IMR-90 (cell line): ENCODE measurements at regions not wholly inside any gene's neighbourhood (a gene's known extent, or its start where the extent isn't known, plus 50 kb on each side); places are given as distances from the start of the nearest gene placed in this dataset.

Experiments
- ATAC-seq: fragments of 200-7000 bp; cut with Tn5 transposase; 2 replicates; pipeline ENCODE4 v1.9.1; 2020; ENCODE audit warnings: low read depth, mild to moderate bottlenecking, moderate library complexity
- BruUV-seq: library from RNA; stranded (reverse); fragments of 400-500 nt; replicated peaks from 2 replicates; lab custom pipeline; 2021; lab: Mats Ljungman, UMichigan
- CTCF ChIA-PET: fragments of 300-600 bp; formaldehyde crosslinking; extraction: SDS; loops from one replicate; lab custom pipeline; 2021; ENCODE audit warnings: antibody characterized with exemption; lab: Yijun Ruan, JAX
- POLR2A ChIA-PET: fragments of 300-600 bp; sonication (Branson Sonifier 250); formaldehyde crosslinking; loops from one replicate; lab custom pipeline; 2022; ENCODE audit warnings: antibody characterized with exemption; ENCODE audit not compliant: unreplicated experiment; lab: Charles Lee
- DNase-seq: peaks from one replicate; pipeline ENCODE4 v3.0.0; 2013
- H2AFZ ChIP-seq: replicated peaks from 2 replicates; pipeline ENCODE3; 2013; ENCODE audit warnings: low read length, mild to moderate bottlenecking; ENCODE audit not compliant: poor library complexity
- H2AK5ac ChIP-seq: 2 replicates; pipeline ENCODE4 v1.6.1; 2013; ENCODE audit warnings: low read depth, low read length, inconsistent platforms
- H2AK9ac ChIP-seq: replicated peaks from 2 replicates; pipeline ENCODE3; 2013; ENCODE audit warnings: mild to moderate bottlenecking, low read depth, low read length, moderate library complexity; ENCODE audit not compliant: poor library complexity
- H2BK120ac ChIP-seq: 2 replicates; pipeline ENCODE4 v1.6.1; 2013; ENCODE audit warnings: low read depth, low read length, inconsistent platforms
- H2BK15ac ChIP-seq: 3 replicates; pipeline ENCODE4 v1.6.1; 2013; ENCODE audit warnings: low read depth, low read length, inconsistent platforms
- H2BK20ac ChIP-seq: 2 replicates; pipeline ENCODE4 v1.6.1; 2013; ENCODE audit warnings: low read depth, mild to moderate bottlenecking, inconsistent platforms, low read length, moderate library complexity
- H2BK5ac ChIP-seq: 2 replicates; pipeline ENCODE4 v1.6.1; 2013; ENCODE audit warnings: mild to moderate bottlenecking, low read depth, low read length, inconsistent platforms; ENCODE audit not compliant: poor library complexity, severe bottlenecking
- H3K14ac ChIP-seq: replicated peaks from 2 replicates; pipeline ENCODE4 v1.6.1; 2013; ENCODE audit warnings: low read depth, low read length, inconsistent platforms
- H3K18ac ChIP-seq: 2 replicates; pipeline ENCODE4 v1.6.1; 2013; ENCODE audit warnings: low read depth, low read length, control low read depth
- H3K23ac ChIP-seq: 2 replicates; pipeline ENCODE4 v1.6.1; 2013; ENCODE audit warnings: low read depth, low read length, inconsistent platforms
- H3K27ac ChIP-seq: 2 replicates; pipeline ENCODE4 v1.5.1; 2013; ENCODE audit warnings: mild to moderate bottlenecking, control low read depth, low read length; ENCODE audit not compliant: insufficient read depth
- H3K27me3 ChIP-seq: 2 replicates; pipeline ENCODE4 v1.6.1; 2013; ENCODE audit warnings: low read length; ENCODE audit not compliant: control insufficient read depth, insufficient read depth
- H3K36me3 ChIP-seq: 2 replicates; pipeline ENCODE4 v1.6.1; 2013; ENCODE audit warnings: low read length, mixed read lengths; ENCODE audit not compliant: control insufficient read depth, insufficient read depth
- H3K4ac ChIP-seq: 2 replicates; pipeline ENCODE4 v1.6.1; 2013; ENCODE audit warnings: low read depth, low read length, inconsistent platforms
- H3K4me1 ChIP-seq: 2 replicates; pipeline ENCODE4 v1.6.1; 2013; ENCODE audit warnings: low read length, mixed read lengths; ENCODE audit not compliant: control insufficient read depth, insufficient read depth
- H3K4me2 ChIP-seq: 2 replicates; pipeline ENCODE4 v1.6.1; 2013; ENCODE audit warnings: low read depth, mild to moderate bottlenecking, control low read depth, low read length, moderate library complexity
- H3K4me3 ChIP-seq: 2 replicates; pipeline ENCODE4 v1.5.1; 2013; ENCODE audit warnings: low read depth, mild to moderate bottlenecking, control low read depth, low read length, moderate library complexity; ENCODE audit not compliant: insufficient read depth
- H3K56ac ChIP-seq: 2 replicates; pipeline ENCODE4 v1.6.1; 2013; ENCODE audit warnings: low read length, inconsistent platforms; ENCODE audit not compliant: insufficient read depth; ENCODE audit errors: extremely low read depth
- H3K79me1 ChIP-seq, 2 experiments: 2 replicates each; pipeline ENCODE4 v1.6.1; 2013; ENCODE audit warnings: low read length in 2 of 2, inconsistent platforms in 1 of 2, low read depth in 1 of 2
- H3K9ac ChIP-seq: 2 replicates; pipeline ENCODE4 v1.6.1; 2013; ENCODE audit warnings: low read depth, low read length, control low read depth
- H3K9me1 ChIP-seq: 2 replicates; pipeline ENCODE4 v1.6.1; 2013; ENCODE audit warnings: low read length, inconsistent platforms; ENCODE audit not compliant: insufficient read depth
- H3K9me3 ChIP-seq: 2 replicates; pipeline ENCODE4 v1.6.1; 2013; ENCODE audit warnings: low read length; ENCODE audit not compliant: control insufficient read depth, insufficient read depth
- H4K20me1 ChIP-seq: 2 replicates; pipeline ENCODE4 v1.6.1; 2013; ENCODE audit warnings: low read length, inconsistent platforms; ENCODE audit not compliant: insufficient read depth
- H4K5ac ChIP-seq: 2 replicates; pipeline ENCODE4 v1.6.1; 2013; ENCODE audit warnings: mild to moderate bottlenecking, low read depth, low read length, control low read depth
- H4K8ac ChIP-seq, 2 experiments: 2 replicates each; pipeline ENCODE4 v1.6.1; 2013; ENCODE audit warnings: low read depth in 2 of 2, low read length in 2 of 2, control low read depth in 1 of 2, inconsistent platforms in 1 of 2
- H4K91ac ChIP-seq: 2 replicates; pipeline ENCODE4 v1.6.1; 2013; ENCODE audit warnings: low read depth, low read length, inconsistent platforms; ENCODE audit not compliant: insufficient read depth
- BHLHE40 ChIP-seq: fragments of 150-350 bp; IDR thresholded peaks from 2 replicates; pipeline ENCODE4 v1.6.1; 2016; ENCODE audit warnings: mild to moderate bottlenecking, low read depth, low read length
- CEBPB ChIP-seq: IDR thresholded peaks from 2 replicates; pipeline ENCODE4 v1.6.1; 2012; ENCODE audit warnings: low read depth, low read length, improper control_type of control experiment
- CHD1 ChIP-seq: IDR thresholded peaks from 2 replicates; pipeline ENCODE4 v1.6.1; 2012; ENCODE audit warnings: low read depth, low read length, improper control_type of control experiment
- FOS ChIP-seq: fragments of 150-350 bp; IDR thresholded peaks from 2 replicates; pipeline ENCODE4 v1.6.1; 2016; ENCODE audit warnings: low read depth, low read length
- MAFK ChIP-seq: IDR thresholded peaks from 2 replicates; pipeline ENCODE4 v1.6.1; 2012; ENCODE audit warnings: low read depth, low read length, improper control_type of control experiment
- MAZ ChIP-seq: IDR thresholded peaks from 2 replicates; pipeline ENCODE4 v1.6.1; 2012; ENCODE audit warnings: low read depth, mild to moderate bottlenecking, low read length, improper control_type of control experiment, moderate library complexity, borderline replicate concordance
- MXI1 ChIP-seq: IDR thresholded peaks from 2 replicates; pipeline ENCODE4 v1.6.1; 2012; ENCODE audit warnings: low read depth, mild to moderate bottlenecking, low read length, moderate library complexity, borderline replicate concordance
- NFE2L2 ChIP-seq: fragments of 150-350 bp; IDR thresholded peaks from 2 replicates; pipeline ENCODE4 v1.6.1; 2016; ENCODE audit warnings: low read depth, mild to moderate bottlenecking, low read length
- POLR2A ChIP-seq: IDR thresholded peaks from 2 replicates; pipeline ENCODE4 v1.6.1; 2012; ENCODE audit warnings: mild to moderate bottlenecking, low read depth, low read length
- RAD21 ChIP-seq: IDR thresholded peaks from 2 replicates; pipeline ENCODE4 v1.6.1; 2012; ENCODE audit warnings: low read length, improper control_type of control experiment
- RCOR1 ChIP-seq: IDR thresholded peaks from 2 replicates; pipeline ENCODE4 v1.6.1; 2012; ENCODE audit warnings: mild to moderate bottlenecking, low read length, improper control_type of control experiment; ENCODE audit not compliant: insufficient replicate concordance
- RFX5 ChIP-seq: IDR thresholded peaks from 2 replicates; pipeline ENCODE4 v1.8.0; 2012; ENCODE audit warnings: low read depth, mild to moderate bottlenecking, low read length, moderate library complexity
- SMC3 ChIP-seq: fragments of 150-350 bp; IDR thresholded peaks from 2 replicates; pipeline ENCODE4 v1.6.1; 2016; ENCODE audit warnings: low read depth, mild to moderate bottlenecking, antibody characterized with exemption, low read length, moderate library complexity
- WGBS, 2 experiments: methylation state at CpG; one replicate each; pipeline versions ENCODE4 v1.1.5 to v1.1.7; 2013; ENCODE audit warnings: missing lambda C conversion rate in 2 of 2; ENCODE audit not compliant: insufficient read length in 1 of 2; ENCODE audit errors: extremely low coverage in 2 of 2; 5-methylcytosine and 5-hydroxymethylcytosine counted together
- dilution Hi-C: fragments of 300-500 bp; cut with HindIII; formaldehyde crosslinking; loops from one replicate; pipeline ENCODE4 v1.14.3; 2018; ENCODE audit warnings: low sequenced_read_pairs; ENCODE audit not compliant: unreplicated experiment
- in situ Hi-C: fragments of 300-500 bp; cut with MboI; formaldehyde crosslinking; loops from 3 replicates; pipeline ENCODE4 v1.14.3; 2019; ENCODE audit warnings: low sequenced_read_pairs, inconsistent platforms, mixed read lengths
- intact Hi-C: fragments of 100-400 bp; cut with micrococcal nuclease; formaldehyde crosslinking; loops from 2 replicates; pipeline ENCODE4 v1.10.0; 2022
- TF ChIP-seq, protein P1 (sequence below): fragments of 150-350 bp; IDR thresholded peaks from 2 replicates; pipeline ENCODE4 v1.6.1; 2016; ENCODE audit warnings: low read depth, mild to moderate bottlenecking, low read length, moderate library complexity, borderline replicate concordance
- TF ChIP-seq, protein P2 (sequence below): conservative IDR thresholded peaks from 2 replicates; pipeline ENCODE4 v1.5.1; 2012; ENCODE audit warnings: mild to moderate bottlenecking, low read depth, low read length, improper control_type of control experiment
- TF ChIP-seq, protein P3 (sequence below): fragments of 150-350 bp; IDR thresholded peaks from 2 replicates; pipeline ENCODE4 v1.6.1; 2017; ENCODE audit warnings: mild to moderate bottlenecking, antibody characterized with exemption, low read length, low read depth

DNA sequence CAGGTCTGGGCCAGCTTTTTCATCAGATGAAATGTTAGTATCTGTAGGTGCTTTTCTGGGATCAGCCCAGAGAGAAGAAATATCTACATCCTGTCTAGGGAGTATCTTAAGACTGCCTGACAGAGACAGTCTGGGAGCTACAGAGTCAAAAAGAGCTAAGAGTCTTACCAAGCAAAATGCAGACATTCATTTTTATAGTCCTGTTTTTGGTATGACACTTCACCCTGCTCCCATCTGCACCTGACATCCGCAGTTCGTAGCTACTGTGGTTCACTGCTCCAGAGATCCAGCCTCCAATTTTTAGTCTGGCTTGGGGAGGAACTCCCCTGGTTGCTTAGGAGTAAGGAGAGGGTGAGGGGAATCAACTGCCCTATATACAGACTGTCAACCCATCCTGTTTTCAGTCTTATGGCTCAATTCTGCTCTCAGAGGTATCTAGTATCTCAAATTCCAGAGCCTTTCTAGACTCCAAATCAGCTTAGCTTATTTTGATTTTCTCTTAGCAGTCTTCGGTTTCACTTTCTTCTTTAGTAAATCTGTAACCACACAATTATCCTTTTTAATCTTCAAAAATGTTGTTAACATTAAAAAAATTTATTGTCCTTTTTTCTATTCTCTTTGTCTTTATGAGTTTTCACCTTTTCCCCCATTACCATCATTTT lies 97.8 kb downstream of the TMEM100 start:
- Histone ChIP-seq H3K14ac (no peak overlapping the region), H3K9ac (no peak overlapping the region), H3K4me1 (peaks cover 5% of the 10 kb centered on the region; the same call in 1 of the 2 replicates), H3K9me1 (no peaks in the 10 kb centered on the region), H4K91ac (no peak overlapping the region), H2BK120ac (no peak overlapping the region), H3K27ac (no peak overlapping the region), H3K4me3 (no peak overlapping the region), H3K36me3 (no peaks in the 10 kb centered on the region), H2AFZ (no peak overlapping the region), H3K27me3 (peaks cover 2% of the 10 kb centered on the region; the same call in 1 of the 2 replicates), H3K79me1 (no peaks in the 10 kb centered on the region), H3K4ac (no peak overlapping the region), H2AK5ac (no peak overlapping the region), H3K18ac (no peak overlapping the region), H2BK15ac (no peak overlapping the region), H3K4me2 (peak overlapping the region; percentile 58; the same call in 1 of the 2 replicates), H2BK5ac (no peak overlapping the region), H2AK9ac (no peak overlapping the region), H3K9me3 (no peaks in the 10 kb centered on the region), H3K23ac (no peak overlapping the region), H4K8ac (no peak overlapping the region), H4K5ac (no peak overlapping the region), H2BK20ac (no peak overlapping the region), H3K56ac (no peak overlapping the region), H4K20me1 (no peaks in the 10 kb centered on the region)
- DNase-seq, result no peak
- in situ Hi-C loops, result no loop called here
- dilution Hi-C loops, result no loop called here
- WGBS, 2 experiments, result no CpG with 5 or more reads among the region's 3 CpGs
- no peak for TF ChIP-seq FOS
- no peak for TF ChIP-seq MAZ
- TF ChIP-seq NFE2L2, result no peak
- no peak for TF ChIP-seq MXI1
- TF ChIP-seq CHD1, result no peak
- TF ChIP-seq, protein P1, sequence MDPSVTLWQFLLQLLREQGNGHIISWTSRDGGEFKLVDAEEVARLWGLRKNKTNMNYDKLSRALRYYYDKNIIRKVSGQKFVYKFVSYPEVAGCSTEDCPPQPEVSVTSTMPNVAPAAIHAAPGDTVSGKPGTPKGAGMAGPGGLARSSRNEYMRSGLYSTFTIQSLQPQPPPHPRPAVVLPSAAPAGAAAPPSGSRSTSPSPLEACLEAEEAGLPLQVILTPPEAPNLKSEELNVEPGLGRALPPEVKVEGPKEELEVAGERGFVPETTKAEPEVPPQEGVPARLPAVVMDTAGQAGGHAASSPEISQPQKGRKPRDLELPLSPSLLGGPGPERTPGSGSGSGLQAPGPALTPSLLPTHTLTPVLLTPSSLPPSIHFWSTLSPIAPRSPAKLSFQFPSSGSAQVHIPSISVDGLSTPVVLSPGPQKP, result no peak
- no peak for TF ChIP-seq BHLHE40
- TF ChIP-seq RCOR1, result no peak
- TF ChIP-seq, protein P2, sequence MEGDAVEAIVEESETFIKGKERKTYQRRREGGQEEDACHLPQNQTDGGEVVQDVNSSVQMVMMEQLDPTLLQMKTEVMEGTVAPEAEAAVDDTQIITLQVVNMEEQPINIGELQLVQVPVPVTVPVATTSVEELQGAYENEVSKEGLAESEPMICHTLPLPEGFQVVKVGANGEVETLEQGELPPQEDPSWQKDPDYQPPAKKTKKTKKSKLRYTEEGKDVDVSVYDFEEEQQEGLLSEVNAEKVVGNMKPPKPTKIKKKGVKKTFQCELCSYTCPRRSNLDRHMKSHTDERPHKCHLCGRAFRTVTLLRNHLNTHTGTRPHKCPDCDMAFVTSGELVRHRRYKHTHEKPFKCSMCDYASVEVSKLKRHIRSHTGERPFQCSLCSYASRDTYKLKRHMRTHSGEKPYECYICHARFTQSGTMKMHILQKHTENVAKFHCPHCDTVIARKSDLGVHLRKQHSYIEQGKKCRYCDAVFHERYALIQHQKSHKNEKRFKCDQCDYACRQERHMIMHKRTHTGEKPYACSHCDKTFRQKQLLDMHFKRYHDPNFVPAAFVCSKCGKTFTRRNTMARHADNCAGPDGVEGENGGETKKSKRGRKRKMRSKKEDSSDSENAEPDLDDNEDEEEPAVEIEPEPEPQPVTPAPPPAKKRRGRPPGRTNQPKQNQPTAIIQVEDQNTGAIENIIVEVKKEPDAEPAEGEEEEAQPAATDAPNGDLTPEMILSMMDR, result no peak
- TF ChIP-seq POLR2A, result no peak
- TF ChIP-seq, protein P3, sequence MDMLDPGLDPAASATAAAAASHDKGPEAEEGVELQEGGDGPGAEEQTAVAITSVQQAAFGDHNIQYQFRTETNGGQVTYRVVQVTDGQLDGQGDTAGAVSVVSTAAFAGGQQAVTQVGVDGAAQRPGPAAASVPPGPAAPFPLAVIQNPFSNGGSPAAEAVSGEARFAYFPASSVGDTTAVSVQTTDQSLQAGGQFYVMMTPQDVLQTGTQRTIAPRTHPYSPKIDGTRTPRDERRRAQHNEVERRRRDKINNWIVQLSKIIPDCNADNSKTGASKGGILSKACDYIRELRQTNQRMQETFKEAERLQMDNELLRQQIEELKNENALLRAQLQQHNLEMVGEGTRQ, result no peak
- no peak for TF ChIP-seq RFX5
- TF ChIP-seq MAFK, result no peak
- no peak for TF ChIP-seq CEBPB
- TF ChIP-seq RAD21, result no peak
- no peak for TF ChIP-seq SMC3
- BruUV-seq, result no TSS peak
- intact Hi-C loops, result no loop called here
- ChIA-PET POLR2A (interaction anchor here (0.6 kb wide), 1 partner anchor 11 kb away, joined by 3 read pairs; no protein-coding TSS in a partner anchor), CTCF (no interaction called here)
- no peak for ATAC-seq
